SU-DHL-6 (cell line): ENCODE measurements at regions not wholly inside any gene's neighbourhood (a gene's known extent, or its start where the extent isn't known, plus 50 kb on each side); places are given as distances from the start of the nearest gene placed in this dataset.

Experiments
- H2AFZ ChIP-seq: fragments of 200-600 bp; sonication (generic); 2 replicates; pipeline ENCODE4 v1.6.1; 2014; ENCODE audit warnings: low read depth, mild to moderate bottlenecking, moderate library complexity, mixed read lengths, antibody characterized with exemption, low read length; ENCODE audit not compliant: severe bottlenecking
- H3F3A ChIP-seq: fragments of 200-600 bp; shearing (Covaris generic); 2 replicates; pipeline ENCODE4 v1.6.0; 2016; ENCODE audit warnings: antibody characterized with exemption, mild to moderate bottlenecking; ENCODE audit not compliant: insufficient read depth
- H3K27ac ChIP-seq: fragments of 200-600 bp; sonication (generic); 2 replicates; pipeline ENCODE4 v1.5.1; 2016; ENCODE audit warnings: low read depth, mild to moderate bottlenecking, low read length, moderate library complexity, mixed read lengths
- H3K27me3 ChIP-seq: fragments of 200-600 bp; sonication (generic), shearing (Covaris generic); 2 replicates; pipeline ENCODE4 v1.6.0; 2014; ENCODE audit warnings: mild to moderate bottlenecking, low read length
- H3K36me3 ChIP-seq: fragments of 200-600 bp; sonication (generic); 2 replicates; pipeline ENCODE4 v1.6.1; 2014; ENCODE audit warnings: mild to moderate bottlenecking, low read length, mixed read lengths
- H3K4me2 ChIP-seq: fragments of 300-600, 200-600 bp; shearing (Covaris generic), sonication (generic); 2 replicates; pipeline ENCODE4 v1.6.0; 2014; ENCODE audit warnings: low read length, low read depth, mild to moderate bottlenecking; ENCODE audit not compliant: poor library complexity, severe bottlenecking
- H3K4me3 ChIP-seq: fragments of 200-600 bp; sonication (generic); 2 replicates; pipeline ENCODE4 v1.5.1; 2014; ENCODE audit warnings: antibody characterized with exemption, low read length, mild to moderate bottlenecking, mixed read lengths; ENCODE audit not compliant: insufficient read depth, poor library complexity, severe bottlenecking
- H3K79me2 ChIP-seq: fragments of 200-600 bp; sonication (generic); 2 replicates; pipeline ENCODE4 v1.6.1; 2014; ENCODE audit warnings: mild to moderate bottlenecking, low read length, moderate library complexity; ENCODE audit not compliant: insufficient read depth
- H3K9ac ChIP-seq: fragments of 200-600 bp; sonication (generic); 2 replicates; pipeline ENCODE4 v1.7.0; 2014; ENCODE audit warnings: mild to moderate bottlenecking, low read length
- H3K9me2 ChIP-seq: fragments of 200-600 bp; sonication (generic); replicated peaks from 2 replicates; pipeline ENCODE4 v1.6.1; 2014; ENCODE audit warnings: low read length; ENCODE audit not compliant: insufficient read depth
- H3K9me3 ChIP-seq: fragments of 200-600 bp; sonication (generic); 2 replicates; pipeline ENCODE4 v1.6.1; 2014; ENCODE audit warnings: low read length, mixed read lengths; ENCODE audit not compliant: insufficient read depth
- H4K20me1 ChIP-seq: fragments of 200-600 bp; sonication (generic); 2 replicates; pipeline ENCODE4 v1.6.1; 2014; ENCODE audit warnings: low read depth, mild to moderate bottlenecking, antibody characterized with exemption, low read length, moderate library complexity, mixed read lengths
- EZH2phosphoT487 ChIP-seq: fragments of 200-600 bp; sonication (generic), shearing (Covaris generic); conservative IDR thresholded peaks from 2 replicates; pipeline ENCODE4 v1.6.1; 2018; ENCODE audit warnings: mild to moderate bottlenecking, antibody characterized with exemption, low read length, moderate library complexity, mixed read lengths
- TF ChIP-seq, protein P1 (sequence below): fragments of 200-600 bp; sonication (generic); IDR thresholded peaks from one replicate; pipeline ENCODE4 v1.5.1; 2017; ENCODE audit warnings: antibody characterized with exemption, mild to moderate bottlenecking, low read length, moderate library complexity; ENCODE audit not compliant: insufficient read depth, poor library complexity, severe bottlenecking

DNA sequence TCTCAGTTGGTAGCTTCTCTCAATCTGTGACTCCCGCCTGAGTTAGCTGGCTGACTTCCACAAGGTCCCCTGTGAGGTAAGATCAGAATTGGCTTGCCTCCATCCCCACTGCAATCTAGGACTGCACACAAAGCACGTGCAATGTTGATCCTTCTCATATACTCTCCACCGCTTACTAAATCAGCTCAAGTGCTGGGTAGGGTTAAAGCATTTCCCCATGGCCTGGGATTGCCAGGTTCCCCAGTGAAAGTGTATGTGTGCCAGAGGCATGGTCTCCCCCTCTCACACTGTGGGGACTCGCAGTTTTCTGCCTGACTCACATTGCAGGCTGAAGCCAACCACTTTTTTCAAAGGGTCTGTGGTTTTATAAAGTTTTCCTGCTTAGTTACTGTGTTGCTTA is 886.9 kb downstream of the FAM133A start:
- Histone ChIP-seq H3K9me2 (no peaks in the 10 kb centered on the region), H3K4me3 (no peak overlapping the region), H2AFZ (no peak overlapping the region), H3K79me2 (no peaks in the 10 kb centered on the region), H3K27ac (no peak overlapping the region), H3K36me3 (no peaks in the 10 kb centered on the region), H3F3A (no peaks in the 10 kb centered on the region), H3K9ac (no peak overlapping the region), H3K27me3 (no peaks in the 10 kb centered on the region), H4K20me1 (no peaks in the 10 kb centered on the region), H3K9me3 (no peaks in the 10 kb centered on the region), H3K4me2 (no peak overlapping the region)
- TF ChIP-seq EZH2phosphoT487 = no peak
- TF ChIP-seq, protein P1, sequence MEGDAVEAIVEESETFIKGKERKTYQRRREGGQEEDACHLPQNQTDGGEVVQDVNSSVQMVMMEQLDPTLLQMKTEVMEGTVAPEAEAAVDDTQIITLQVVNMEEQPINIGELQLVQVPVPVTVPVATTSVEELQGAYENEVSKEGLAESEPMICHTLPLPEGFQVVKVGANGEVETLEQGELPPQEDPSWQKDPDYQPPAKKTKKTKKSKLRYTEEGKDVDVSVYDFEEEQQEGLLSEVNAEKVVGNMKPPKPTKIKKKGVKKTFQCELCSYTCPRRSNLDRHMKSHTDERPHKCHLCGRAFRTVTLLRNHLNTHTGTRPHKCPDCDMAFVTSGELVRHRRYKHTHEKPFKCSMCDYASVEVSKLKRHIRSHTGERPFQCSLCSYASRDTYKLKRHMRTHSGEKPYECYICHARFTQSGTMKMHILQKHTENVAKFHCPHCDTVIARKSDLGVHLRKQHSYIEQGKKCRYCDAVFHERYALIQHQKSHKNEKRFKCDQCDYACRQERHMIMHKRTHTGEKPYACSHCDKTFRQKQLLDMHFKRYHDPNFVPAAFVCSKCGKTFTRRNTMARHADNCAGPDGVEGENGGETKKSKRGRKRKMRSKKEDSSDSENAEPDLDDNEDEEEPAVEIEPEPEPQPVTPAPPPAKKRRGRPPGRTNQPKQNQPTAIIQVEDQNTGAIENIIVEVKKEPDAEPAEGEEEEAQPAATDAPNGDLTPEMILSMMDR = no peak

DNA sequence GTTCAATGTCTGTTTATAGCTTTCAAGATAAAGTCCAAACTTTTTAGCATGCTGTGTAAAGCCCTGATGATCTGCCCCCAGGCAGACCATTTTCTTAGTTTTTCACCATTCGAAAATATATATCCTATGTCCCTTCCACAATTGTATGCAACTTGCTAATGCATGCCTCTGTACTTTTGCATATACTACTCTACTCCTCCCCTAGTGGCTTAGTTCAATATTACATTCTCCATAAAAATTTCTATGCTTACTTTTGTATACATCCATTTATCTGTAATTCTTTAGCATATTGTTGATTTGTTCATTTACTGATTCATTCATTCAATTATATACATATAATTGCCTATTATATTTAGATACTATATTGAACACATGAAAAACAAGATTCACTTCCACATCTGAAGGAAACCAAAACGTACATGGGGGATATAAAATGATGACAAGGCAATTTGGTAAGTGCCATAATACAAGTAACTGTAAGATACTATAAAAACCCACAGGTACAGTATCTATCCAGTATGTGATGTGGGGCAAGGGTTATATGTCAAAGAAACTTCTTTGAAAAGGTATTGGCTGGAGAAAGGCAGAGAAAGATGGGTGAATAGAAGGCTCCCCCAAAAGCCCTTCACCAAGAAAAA is 902.5 kb downstream of the FAM133A start:
- H2AFZ ChIP-seq = no peak overlapping the region
- H3K79me2 ChIP-seq = no peaks in the 10 kb centered on the region
- no peaks in the 10 kb centered on the region for H3K27me3 ChIP-seq
- H3K36me3 ChIP-seq = no peaks in the 10 kb centered on the region
- no peak for TF ChIP-seq EZH2phosphoT487
- TF ChIP-seq, protein P1 = no peak
- H3K9me3 ChIP-seq = no peaks in the 10 kb centered on the region
- H3K9me2 ChIP-seq = no peaks in the 10 kb centered on the region
- H3K4me2 ChIP-seq = no peak overlapping the region
- H3F3A ChIP-seq = no peaks in the 10 kb centered on the region
- no peaks in the 10 kb centered on the region for H4K20me1 ChIP-seq
- no peak overlapping the region for H3K9ac ChIP-seq
- H3K27ac ChIP-seq = no peak overlapping the region
- H3K4me3 ChIP-seq = no peak overlapping the region

- H3K9me2 ChIP-seq = no peaks in the 10 kb centered on the region
- no peaks in the 10 kb centered on the region for H4K20me1 ChIP-seq
- no peak overlapping the region for H3K4me3 ChIP-seq
- no peak overlapping the region for H3K27ac ChIP-seq
- TF ChIP-seq, protein P1 = no peak
- no peak for TF ChIP-seq EZH2phosphoT487
- no peaks in the 10 kb centered on the region for H3F3A ChIP-seq
- no peak overlapping the region for H3K4me2 ChIP-seq
- no peaks in the 10 kb centered on the region for H3K9me3 ChIP-seq
- H2AFZ ChIP-seq = no peak overlapping the region
- no peaks in the 10 kb centered on the region for H3K27me3 ChIP-seq
- H3K79me2 ChIP-seq = no peaks in the 10 kb centered on the region
- no peak overlapping the region for H3K9ac ChIP-seq
- H3K36me3 ChIP-seq = no peaks in the 10 kb centered on the region
Measured at GRCh38 chrX:94600077-94600476, 926.1 kb downstream of the FAM133A start.
